WTC11 (cell line): ENCODE measurements at regions not wholly inside any gene's neighbourhood (a gene's known extent, or its start where the extent isn't known, plus 50 kb on each side); places are given as distances from the start of the nearest gene placed in this dataset.

Source experiments
- CREB1 ChIP-seq: sonication (generic); formaldehyde crosslinking; IDR thresholded peaks from 2 replicates; pipeline ENCODE4 v1.8.0; 2023; ENCODE audit warnings: mild to moderate bottlenecking, missing genetic modification reagents
- ESRRA ChIP-seq: sonication (generic); formaldehyde crosslinking; IDR thresholded peaks from 2 replicates; pipeline ENCODE4 v1.8.1; 2022; ENCODE audit warnings: mild to moderate bottlenecking, missing genetic modification reagents, borderline replicate concordance
- HMGA2 ChIP-seq: fragments of 250-450 bp; sonication (Bioruptor Pico); IDR thresholded peaks from 2 replicates; pipeline ENCODE4 v1.4.0; 2021; ENCODE audit warnings: mild to moderate bottlenecking, moderate library complexity
- KAT7 ChIP-seq: sonication (generic); formaldehyde crosslinking; IDR thresholded peaks from 2 replicates; pipeline ENCODE4 v1.8.1; 2023; ENCODE audit warnings: missing genetic modification reagents, mild to moderate bottlenecking, borderline replicate concordance
- ZBTB21 ChIP-seq: sonication (generic); formaldehyde crosslinking; IDR thresholded peaks from 2 replicates; pipeline ENCODE4 v1.8.1; 2023; ENCODE audit warnings: mild to moderate bottlenecking, missing genetic modification reagents, borderline replicate concordance
- ZNF232 ChIP-seq: sonication (generic); formaldehyde crosslinking; IDR thresholded peaks from 2 replicates; pipeline ENCODE4 v1.8.0; 2022; ENCODE audit warnings: mild to moderate bottlenecking, missing genetic modification reagents
- TF ChIP-seq, protein P1 (sequence below): sonication (generic); formaldehyde crosslinking; IDR thresholded peaks from 2 replicates; pipeline ENCODE4 v1.8.0; 2022; ENCODE audit warnings: mild to moderate bottlenecking, missing genetic modification reagents
- TF ChIP-seq, protein P2 (sequence below): sonication (generic); formaldehyde crosslinking; IDR thresholded peaks from 2 replicates; pipeline ENCODE4 v1.8.1; 2023; ENCODE audit warnings: mild to moderate bottlenecking, moderate library complexity, missing genetic modification reagents
- TF ChIP-seq, protein P3 (sequence below): fragments of 200-600 bp; IDR thresholded peaks from 2 replicates; pipeline ENCODE4 v1.8.0; 2022; ENCODE audit warnings: antibody characterized with exemption
- TF ChIP-seq, protein P4 (sequence below): sonication (generic); formaldehyde crosslinking; IDR thresholded peaks from 2 replicates; pipeline ENCODE4 v1.8.0; 2022; ENCODE audit warnings: missing genetic modification reagents
- TF ChIP-seq, protein P5 (sequence below): sonication (generic); formaldehyde crosslinking; IDR thresholded peaks from 2 replicates; pipeline ENCODE4 v1.8.0; 2022; ENCODE audit warnings: mild to moderate bottlenecking, missing genetic modification reagents
- TF ChIP-seq, protein P6 (sequence below): sonication (generic); formaldehyde crosslinking; IDR thresholded peaks from 2 replicates; pipeline ENCODE4 v1.8.1; 2022; ENCODE audit warnings: mild to moderate bottlenecking, moderate library complexity, missing genetic modification reagents

DNA sequence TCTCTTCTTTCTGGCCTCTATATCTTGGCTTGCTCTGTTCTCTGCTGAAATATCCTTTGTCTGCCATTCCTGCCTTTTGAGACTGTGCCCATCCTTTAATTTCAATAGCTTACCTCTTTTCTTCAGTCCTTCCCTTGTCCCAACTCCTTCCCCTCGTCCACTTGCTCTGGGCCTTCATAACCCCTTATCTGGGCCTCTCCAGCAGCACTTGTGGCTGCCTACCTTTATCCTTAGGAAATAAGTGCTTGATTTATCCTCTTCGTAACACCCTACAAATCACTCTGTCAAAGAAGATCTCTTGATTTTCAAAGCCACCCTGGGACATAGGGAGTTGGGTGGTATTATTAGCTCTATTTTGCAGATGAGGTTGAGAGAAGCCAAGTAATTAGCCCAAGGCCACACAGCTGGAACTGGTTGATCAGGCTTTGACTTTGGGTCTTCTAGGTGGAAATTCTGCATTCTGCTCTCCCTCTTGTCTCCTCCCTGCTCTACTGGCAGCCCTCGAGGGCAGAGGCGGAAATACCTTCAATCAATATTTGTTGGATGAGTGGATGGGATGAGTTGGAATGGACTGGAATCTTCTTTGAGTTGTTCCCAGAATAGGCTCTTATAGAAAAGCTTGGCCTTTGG lies 84.0 kb upstream of the TLE3 start:
- TF ChIP-seq CREB1 (CRISPR knock-in tag) (no peak), ZNF232 (CRISPR knock-in tag) (no peak), ZBTB21 (CRISPR knock-in tag) (no peak), HMGA2 (CRISPR knock-in tag) (no peak), KAT7 (CRISPR knock-in tag) (no peak), ESRRA (CRISPR knock-in tag) (no peak)
- TF ChIP-seq, protein P1, sequence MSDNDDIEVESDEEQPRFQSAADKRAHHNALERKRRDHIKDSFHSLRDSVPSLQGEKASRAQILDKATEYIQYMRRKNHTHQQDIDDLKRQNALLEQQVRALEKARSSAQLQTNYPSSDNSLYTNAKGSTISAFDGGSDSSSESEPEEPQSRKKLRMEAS (CRISPR knock-in tag) = no peak
- TF ChIP-seq, protein P2, sequence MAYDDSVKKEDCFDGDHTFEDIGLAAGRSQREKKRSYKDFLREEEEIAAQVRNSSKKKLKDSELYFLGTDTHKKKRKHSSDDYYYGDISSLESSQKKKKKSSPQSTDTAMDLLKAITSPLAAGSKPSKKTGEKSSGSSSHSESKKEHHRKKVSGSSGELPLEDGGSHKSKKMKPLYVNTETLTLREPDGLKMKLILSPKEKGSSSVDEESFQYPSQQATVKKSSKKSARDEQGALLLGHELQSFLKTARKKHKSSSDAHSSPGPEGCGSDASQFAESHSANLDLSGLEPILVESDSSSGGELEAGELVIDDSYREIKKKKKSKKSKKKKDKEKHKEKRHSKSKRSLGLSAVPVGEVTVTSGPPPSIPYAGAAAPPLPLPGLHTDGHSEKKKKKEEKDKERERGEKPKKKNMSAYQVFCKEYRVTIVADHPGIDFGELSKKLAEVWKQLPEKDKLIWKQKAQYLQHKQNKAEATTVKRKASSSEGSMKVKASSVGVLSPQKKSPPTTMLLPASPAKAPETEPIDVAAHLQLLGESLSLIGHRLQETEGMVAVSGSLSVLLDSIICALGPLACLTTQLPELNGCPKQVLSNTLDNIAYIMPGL = no peak
- TF ChIP-seq, protein P3, sequence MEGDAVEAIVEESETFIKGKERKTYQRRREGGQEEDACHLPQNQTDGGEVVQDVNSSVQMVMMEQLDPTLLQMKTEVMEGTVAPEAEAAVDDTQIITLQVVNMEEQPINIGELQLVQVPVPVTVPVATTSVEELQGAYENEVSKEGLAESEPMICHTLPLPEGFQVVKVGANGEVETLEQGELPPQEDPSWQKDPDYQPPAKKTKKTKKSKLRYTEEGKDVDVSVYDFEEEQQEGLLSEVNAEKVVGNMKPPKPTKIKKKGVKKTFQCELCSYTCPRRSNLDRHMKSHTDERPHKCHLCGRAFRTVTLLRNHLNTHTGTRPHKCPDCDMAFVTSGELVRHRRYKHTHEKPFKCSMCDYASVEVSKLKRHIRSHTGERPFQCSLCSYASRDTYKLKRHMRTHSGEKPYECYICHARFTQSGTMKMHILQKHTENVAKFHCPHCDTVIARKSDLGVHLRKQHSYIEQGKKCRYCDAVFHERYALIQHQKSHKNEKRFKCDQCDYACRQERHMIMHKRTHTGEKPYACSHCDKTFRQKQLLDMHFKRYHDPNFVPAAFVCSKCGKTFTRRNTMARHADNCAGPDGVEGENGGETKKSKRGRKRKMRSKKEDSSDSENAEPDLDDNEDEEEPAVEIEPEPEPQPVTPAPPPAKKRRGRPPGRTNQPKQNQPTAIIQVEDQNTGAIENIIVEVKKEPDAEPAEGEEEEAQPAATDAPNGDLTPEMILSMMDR = no peak
- TF ChIP-seq, protein P4, sequence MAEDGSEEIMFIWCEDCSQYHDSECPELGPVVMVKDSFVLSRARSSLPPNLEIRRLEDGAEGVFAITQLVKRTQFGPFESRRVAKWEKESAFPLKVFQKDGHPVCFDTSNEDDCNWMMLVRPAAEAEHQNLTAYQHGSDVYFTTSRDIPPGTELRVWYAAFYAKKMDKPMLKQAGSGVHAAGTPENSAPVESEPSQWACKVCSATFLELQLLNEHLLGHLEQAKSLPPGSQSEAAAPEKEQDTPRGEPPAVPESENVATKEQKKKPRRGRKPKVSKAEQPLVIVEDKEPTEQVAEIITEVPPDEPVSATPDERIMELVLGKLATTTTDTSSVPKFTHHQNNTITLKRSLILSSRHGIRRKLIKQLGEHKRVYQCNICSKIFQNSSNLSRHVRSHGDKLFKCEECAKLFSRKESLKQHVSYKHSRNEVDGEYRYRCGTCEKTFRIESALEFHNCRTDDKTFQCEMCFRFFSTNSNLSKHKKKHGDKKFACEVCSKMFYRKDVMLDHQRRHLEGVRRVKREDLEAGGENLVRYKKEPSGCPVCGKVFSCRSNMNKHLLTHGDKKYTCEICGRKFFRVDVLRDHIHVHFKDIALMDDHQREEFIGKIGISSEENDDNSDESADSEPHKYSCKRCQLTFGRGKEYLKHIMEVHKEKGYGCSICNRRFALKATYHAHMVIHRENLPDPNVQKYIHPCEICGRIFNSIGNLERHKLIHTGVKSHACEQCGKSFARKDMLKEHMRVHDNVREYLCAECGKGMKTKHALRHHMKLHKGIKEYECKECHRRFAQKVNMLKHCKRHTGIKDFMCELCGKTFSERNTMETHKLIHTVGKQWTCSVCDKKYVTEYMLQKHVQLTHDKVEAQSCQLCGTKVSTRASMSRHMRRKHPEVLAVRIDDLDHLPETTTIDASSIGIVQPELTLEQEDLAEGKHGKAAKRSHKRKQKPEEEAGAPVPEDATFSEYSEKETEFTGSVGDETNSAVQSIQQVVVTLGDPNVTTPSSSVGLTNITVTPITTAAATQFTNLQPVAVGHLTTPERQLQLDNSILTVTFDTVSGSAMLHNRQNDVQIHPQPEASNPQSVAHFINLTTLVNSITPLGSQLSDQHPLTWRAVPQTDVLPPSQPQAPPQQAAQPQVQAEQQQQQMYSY (CRISPR knock-in tag) = no peak
- TF ChIP-seq, protein P5, sequence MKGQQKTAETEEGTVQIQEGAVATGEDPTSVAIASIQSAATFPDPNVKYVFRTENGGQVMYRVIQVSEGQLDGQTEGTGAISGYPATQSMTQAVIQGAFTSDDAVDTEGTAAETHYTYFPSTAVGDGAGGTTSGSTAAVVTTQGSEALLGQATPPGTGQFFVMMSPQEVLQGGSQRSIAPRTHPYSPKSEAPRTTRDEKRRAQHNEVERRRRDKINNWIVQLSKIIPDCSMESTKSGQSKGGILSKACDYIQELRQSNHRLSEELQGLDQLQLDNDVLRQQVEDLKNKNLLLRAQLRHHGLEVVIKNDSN (CRISPR knock-in tag) = no peak
- TF ChIP-seq, protein P6, sequence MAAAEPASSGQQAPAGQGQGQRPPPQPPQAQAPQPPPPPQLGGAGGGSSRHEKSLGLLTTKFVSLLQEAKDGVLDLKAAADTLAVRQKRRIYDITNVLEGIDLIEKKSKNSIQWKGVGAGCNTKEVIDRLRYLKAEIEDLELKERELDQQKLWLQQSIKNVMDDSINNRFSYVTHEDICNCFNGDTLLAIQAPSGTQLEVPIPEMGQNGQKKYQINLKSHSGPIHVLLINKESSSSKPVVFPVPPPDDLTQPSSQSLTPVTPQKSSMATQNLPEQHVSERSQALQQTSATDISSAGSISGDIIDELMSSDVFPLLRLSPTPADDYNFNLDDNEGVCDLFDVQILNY (CRISPR knock-in tag) = no peak
